NCI-H2227 (cell line): ENCODE measurements at regions not wholly inside any gene's neighbourhood (a gene's known extent, or its start where the extent isn't known, plus 50 kb on each side); places are given as distances from the start of the nearest gene placed in this dataset.

Source experiments
- DNase-seq: peaks from one replicate; lab custom pipeline; 2025; ENCODE audit not compliant: unreplicated experiment; lab: John Stamatoyannopoulos, UW

DNA sequence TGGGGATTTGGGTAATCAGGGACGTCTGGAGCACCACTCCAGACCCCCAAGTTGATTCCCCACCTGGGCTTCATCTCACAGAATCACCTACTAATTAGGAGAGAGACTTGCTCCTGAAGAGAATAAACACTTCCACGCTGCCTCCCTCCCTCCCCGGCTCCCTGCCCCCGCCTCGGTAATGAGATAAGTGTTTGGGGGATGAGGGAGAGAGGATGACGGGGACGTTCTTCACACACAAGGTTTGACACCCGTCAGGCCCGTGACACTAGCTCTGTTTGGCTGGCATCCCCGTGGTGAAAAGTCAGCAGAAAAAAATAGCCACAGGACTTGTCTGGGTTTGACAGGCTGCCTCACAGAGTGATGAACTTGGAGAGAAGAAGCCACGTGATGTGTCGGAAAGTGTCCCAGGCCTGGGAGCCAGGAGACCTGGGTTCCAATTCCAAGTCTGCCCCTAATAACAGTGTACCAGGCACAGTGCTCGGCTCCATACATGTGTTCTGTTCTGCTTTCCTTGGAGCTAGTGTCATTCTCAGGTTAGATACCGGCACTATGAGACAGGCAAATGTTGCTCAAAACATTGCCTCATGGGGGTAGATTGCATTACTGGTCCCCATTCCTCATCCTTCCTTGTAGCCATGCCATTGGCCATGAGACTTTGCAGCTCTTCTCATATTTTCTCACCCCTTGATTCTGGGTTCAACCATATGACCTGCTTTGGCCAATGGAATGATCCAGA, 578.0 kb downstream of the BCOR start:
- peak; percentile 59 for DNase-seq

DNA sequence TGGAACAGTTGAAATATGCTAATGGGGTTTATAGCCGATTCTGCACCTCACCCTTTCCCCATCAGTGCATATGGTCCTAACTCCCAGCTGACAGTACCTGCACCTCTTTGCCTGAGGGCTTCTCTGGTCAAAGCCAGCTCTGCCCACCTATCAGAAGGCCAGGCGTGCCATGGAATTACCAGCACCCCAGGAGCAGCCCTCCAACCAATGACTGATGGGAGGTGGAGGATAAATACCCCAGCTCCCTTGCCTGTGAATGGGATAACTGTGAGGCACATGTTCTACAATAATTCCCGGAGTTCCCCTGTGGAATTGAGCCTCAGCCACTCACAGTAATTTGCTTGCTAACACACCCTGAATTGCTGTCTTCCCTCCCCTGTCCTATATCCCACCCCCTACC, 572.0 kb downstream of the BCOR start:
- no peak for DNase-seq

DNA sequence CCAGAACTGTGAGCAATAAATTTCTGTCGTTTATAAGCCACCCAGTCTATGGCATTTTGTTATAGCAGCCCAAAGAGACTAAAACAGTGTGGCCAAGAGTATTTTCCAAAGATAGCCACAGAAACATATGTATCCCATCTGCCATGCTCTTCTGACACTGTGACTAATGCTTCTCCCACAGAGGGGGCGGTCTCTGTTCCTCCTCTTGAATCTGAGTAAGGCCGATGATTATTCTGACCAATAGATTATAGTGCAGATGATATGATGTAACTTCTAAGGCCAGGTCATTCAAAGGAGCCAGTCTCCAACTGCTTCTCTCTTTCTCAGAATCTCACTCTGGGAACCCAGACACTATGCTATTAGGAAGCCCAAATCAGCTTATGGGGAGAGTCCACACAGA, 570.7 kb downstream of the BCOR start:
- no peak for DNase-seq

DNA sequence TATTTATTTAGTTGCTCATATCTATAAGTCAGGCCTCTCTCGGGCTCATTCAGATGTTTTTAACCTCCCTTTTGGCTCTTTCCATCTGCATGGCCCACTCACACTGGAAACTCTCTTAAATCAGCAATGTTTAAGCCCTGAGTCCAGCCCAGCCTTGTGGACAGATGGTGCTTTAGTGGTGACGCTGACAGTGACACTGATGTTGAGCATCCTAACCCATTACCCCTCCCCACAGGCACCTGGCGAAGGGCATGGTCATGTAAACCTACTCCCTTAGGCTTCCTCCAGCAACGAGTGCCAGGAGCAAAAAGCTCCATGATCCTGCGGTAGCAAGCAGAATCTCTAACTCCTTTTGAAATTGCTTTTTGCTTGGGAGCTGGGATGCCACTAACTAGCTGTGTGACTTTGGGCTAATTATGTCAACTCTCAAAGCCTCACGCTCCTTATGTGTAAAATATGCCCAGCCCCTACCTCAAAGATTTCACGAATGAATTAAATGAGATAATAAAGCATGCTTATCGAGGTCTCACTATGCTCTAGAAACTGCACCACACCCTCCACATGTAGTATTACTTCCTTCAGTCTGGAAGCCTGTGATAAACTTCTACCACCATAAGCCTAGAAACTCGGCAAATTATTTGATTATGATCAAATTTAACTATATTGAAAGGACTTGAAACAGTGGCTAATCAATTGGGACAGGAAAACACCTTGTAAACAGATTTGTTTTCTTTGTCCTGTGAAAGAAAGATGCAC, 569.4 kb downstream of the BCOR start:
- no peak for DNase-seq

DNA sequence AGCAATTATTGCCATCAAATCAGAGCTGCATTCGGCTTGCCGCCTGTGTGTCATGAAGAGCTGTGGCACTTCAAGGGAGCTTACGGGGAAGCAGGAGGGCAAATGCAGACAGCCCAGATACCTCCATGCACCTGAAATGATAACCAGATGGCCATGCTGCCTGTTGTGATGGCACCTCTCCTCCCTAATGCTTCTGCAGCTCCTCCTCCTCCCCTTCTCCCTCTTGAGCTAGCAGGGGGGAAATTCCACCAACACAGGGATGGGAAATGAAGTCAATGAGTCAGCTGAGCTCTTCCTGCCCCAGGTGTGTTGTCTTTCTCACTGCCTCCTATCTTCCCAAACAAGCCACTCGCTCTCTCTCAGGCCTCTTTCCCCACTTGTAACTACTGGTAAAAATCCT, 565.0 kb downstream of the BCOR start:
- DNase-seq = no peak

DNA sequence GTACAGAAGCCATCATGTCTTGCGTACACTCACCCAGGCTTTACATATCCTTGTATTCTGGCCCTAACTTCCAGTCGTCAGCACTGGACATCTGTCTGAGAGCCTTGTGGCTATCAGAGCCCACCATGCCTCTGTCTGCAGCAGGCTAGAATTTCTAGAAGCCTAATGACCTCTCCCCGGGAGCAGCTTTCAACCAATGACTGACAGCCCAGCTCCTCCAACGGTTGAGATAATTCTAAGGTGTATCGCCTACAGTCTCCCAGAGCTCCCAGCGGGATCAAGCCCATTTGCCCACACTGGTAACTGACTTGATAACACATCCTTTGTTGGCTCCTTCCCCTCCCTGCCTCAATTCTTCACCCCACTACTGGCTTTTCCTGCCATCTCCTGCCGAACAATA, 562.8 kb downstream of the BCOR start:
- DNase-seq = peak; percentile 22

DNA sequence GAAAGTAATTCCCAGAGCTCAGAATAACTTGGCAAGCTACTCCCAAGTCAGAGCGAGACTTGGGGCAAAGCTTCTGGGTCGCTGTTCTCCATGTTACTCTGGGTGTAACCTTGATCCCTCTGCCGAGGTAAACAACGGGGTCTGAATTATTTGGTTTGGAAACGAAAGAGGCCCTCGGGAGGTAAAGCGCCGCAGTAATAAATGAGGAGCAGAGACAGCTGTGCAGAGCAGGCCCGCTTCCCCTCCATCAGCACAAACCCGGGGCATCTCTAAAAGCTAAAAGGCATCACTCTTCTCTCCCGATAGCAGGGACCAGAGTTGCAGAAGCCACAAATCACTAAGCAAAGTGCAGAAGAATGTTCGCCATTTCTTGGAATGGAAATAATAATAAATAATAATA, 561.5 kb downstream of the BCOR start:
- no peak for DNase-seq

DNA sequence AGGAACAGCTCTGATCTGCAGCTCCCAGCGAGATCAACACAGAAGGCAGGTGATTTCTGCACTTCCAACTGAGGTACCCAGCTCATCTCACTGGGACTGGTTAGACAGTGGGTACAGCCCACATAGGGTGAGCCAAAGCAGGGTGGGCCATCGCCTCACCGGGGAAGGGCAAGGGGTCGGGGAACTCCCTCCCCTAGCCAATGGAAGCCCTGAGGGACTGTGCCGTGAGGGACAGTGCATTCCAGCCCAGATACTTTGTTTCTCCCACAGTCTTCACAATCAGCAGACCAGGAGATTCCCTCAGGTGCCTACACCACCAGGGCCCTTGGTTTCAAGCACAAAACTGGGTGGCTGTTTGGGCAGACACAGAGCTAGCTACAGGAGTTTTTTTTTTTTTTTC, 555.9 kb downstream of the BCOR start:
- no peak for DNase-seq

DNA sequence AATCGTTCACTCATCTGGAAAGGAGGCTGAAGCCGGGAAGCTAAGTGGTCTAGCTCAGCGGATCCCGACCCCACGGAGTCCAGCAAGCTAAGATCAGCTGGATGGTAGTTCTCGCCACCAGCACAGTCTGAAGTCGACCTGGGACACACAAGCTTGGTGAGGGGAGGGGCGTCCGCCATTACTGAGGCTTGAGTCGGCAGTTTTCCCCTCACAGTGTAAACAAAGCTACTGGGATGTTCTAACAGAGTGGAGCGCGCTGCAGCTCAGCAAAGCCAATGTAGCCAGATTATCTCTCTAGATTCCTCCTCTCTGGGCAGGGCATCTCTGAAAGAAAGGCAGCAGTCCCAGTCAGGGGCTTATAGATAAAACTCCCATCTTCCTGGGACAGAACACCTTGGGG, 555.4 kb downstream of the BCOR start:
- no peak for DNase-seq

DNA sequence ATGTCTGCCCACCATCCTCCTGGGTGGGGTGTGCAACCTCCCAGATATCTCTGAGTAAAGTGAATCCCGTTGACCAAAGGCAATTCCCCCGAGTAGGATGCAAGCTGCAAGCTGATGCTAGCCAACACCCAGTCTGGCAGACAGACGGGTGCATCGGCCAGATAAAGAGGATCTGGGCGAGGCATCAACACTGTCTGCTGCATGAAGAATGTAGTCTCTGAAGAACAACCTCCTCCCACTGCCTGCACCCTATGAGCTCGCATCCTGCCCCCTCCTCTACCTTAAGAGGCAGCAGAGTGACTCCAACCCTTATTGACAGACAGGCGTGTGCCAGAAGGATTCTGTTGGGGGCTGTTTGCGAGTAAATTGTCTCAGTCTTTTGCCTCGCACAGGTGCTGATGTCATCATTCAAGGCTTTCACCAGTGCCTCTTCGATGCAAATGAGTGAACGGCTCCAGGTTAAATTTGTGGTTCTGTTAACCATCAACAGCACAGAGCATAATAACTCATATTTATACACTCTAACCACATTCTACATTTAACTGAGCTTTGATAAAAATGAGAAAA, 546.9 kb downstream of the BCOR start:
- no peak for DNase-seq

DNA sequence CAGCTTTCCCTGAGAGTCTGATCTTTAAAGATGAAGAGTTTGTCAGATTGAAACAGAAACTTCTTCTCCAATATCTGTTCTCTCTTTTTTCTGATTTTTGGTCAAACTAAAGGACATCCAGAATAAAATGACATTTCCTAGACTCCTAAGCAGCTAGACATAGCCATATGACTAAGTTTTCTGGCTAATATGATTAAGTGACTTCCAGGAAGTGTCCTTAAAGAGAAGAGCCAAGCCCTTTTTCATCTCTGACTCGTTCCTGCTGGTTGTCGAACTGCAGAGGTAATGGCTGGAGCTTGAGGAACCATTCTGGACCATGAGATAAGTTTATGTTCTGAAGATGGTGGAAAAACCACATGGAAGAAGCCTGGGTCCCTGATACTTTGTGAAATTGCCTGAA, 546.0 kb downstream of the BCOR start:
- DNase-seq = no peak

DNA sequence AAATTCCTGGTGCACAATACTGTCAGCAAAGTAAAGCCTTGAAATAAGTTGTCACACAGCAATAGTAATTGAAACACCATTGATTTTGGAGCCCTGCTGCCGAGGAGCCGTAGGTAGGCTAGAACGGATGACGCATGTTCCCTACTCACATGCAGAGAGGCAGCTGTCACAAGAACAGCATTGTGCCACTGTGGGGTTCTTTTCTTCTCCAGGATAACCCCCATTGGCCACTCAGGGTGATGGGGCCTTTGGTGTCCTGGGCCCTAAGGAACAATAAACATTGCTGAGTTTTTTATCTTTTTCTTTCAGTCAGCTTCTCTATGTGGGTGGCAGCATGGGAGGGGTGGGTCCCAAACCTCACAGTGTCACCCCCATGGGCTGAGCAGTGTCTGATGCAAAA, 542.3 kb downstream of the BCOR start:
- no peak for DNase-seq

DNA sequence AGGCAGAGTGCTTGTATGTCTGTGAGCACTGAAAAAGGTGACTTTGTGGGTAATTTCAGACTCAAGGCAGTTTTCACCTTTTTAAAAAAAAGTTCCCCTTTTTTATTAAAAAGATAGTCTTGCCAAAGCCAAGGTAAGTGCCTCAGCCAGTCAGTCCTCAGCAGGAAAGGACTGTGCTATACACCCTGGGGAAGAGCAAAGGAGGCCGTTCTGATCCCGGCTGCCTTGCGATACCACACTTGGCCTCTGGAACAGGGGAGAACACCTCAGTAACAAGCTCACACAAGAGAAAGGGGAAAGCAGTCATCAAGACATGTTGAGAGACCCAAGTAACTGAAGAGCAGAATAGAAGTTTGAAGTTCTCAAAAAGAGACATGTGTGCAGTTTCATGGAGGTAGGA, 541.7 kb downstream of the BCOR start:
- no peak for DNase-seq

DNA sequence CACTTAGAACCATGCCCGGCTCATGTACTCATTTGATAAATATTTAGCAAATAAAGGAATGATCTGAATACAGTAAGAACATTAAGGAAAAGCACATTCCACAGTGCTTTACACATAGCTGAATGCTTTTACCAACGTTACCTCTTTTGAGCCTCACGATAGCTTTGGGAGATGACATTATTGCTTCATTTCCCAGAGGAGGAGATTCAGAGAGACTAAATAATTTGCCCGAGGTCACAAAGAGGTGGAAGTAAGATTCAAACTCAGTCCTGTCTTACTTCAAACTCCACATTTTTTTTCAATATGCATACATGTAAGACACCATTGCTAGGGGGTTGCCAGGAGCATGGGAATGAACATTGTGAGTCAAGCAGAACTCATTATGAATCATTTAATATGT, 538.5 kb downstream of the BCOR start:
- no peak for DNase-seq

DNA sequence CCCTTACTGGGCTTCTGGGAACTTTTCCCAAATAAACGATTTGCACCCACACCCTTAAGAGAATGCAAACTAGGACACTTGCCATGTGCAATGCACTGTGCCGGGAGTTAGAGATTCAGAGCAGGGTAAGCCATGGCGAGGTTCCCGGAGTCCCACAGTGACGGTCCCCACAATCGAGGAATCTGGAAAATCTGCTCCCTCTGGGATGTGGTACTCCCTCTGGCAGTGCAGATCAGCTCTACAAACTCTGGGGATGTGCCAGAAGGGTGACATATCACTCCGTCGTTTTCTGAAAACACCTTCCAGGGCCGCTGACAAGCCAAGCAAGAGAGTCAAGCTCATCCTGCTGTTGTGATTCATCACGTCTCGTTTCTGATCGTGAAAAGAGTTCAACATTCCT, 537.5 kb downstream of the BCOR start:
- DNase-seq = no peak

DNA sequence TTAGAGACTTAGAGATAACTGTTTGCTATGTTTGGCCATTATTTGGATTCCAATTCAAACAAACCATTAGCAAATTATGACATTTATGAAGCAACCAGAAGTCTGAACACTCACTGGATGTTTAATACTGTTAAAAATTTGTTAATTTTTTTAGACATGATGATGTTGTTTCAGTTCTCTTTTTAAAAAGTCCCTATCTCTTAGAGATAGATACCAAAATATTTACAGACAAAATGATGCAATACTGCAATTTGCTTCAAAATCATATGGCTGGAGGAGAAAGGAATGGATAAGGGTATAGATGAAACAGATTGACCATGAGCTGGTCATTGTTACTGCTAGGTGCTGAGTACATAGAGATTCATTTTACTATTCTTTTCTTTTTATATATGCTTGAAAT, 534.6 kb downstream of the BCOR start:
- no peak for DNase-seq

DNA sequence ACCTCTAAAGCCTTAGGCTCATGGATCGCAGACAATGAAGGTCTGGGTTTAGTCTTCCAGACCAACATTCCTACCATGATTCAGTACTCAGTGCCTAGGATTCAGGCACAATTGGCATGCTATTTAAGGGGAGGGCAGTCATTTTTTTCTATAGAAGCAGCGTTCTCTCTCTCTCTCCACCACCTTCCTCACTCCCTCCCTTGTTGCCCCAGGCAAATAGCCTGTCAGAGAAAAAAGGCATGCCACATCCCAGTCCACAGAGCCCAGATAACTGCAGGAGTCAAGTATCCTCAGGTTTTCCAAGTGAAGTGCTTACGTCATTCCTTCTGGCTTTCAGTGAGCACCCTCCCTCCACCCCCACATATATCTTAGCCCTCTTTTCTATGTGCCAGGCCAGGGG, 533.0 kb downstream of the BCOR start:
- DNase-seq = no peak

DNA sequence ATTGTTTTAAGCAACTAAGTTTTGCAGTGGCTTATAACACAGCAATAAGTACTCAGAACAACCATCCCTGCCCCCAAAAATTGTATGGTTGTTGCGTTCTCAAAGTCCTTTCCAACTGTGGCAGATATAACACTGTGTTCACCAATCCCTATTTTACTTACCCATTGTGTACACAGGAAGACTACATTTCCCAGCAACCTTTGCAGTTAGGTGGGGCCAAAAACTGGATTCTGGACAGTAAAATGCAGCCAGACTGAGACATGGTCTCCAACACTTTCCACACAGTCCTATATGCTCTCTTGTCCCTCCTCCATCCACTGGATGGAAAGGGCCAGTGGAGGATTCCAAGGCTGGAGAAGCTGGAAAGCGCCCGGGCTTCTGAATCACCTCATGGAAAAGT, 523.6 kb downstream of the BCOR start:
- peak; percentile 4 for DNase-seq

DNA sequence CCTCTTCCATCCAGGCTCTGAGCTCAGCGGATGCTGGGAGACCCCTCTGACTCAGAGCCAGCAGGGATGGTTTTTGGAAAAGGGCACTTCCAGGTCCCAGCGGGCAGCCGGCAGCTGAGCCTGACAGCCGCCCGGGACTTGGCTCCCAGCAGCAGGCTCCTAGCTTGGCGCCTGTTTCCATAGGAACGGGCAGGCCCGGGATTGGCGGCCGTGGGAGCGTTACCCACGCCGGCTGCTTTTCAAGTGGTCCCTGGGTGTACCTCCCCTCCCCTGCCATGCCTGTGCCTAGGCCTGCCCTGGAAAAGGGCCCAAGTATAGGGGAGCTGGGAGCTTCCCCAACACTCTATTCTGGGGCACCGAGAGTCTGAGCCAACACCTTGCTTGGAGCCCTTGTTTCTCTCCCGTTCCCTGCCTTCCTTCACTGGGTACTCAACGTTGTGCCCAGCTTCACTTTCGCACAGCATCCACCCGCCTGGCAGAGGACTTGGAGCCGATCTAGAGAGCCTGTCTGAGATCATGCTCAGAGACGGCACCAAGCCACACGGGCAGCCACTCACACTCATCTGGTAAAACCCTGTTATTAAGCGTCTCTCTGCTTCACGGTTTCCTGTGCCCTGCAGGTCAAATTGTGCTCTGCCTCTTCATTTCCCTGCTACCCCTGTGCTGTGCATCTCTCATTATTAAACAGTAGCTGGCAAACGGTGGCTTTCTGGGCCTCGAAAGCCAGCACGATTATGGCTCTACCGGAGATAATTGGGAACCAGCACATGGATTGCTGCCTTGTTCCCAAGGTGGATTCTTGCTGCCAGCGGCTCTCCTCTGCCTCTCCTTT, 521.5 kb downstream of the BCOR start:
- peak; percentile 86 for DNase-seq

DNA sequence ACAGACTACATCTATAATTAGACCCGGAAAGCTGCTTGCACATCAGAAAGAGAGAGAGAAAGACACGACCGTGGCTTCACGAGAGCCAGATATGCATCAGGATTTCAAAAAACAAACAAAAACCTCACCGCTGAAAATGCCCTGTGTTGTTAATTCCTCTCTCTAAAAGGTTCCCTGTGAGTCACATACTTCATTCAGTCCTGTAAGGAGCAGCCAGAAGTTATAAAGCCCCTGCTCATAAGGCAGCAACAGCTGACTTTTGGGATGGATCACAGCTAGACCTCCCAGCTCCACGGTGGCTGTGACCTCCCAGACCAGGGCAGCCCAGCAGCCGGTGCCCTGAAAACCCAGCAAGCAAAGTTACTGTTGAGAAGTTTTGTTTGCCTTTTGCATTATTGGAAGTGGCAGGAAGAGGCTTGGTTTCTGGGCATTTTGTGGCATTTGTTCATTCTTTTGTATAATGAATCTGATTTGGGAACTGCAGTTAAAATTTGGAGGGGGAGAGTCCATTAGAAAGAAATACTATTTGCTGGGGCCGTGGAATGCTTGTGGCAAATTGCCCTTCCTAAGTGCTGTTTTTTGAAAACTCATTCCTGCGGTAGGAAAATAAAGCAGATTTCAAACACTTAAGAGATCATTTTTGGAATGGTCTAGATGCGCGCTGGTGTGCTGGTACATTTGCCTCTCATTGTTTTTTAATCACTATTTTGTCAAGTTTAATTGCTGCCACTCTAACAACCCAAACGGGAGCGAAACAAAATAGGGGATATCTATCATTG, 520.4 kb downstream of the BCOR start:
- DNase-seq = no peak
